ENCODE measurements at regions not wholly inside any gene's neighbourhood (a gene's known extent, or its start where the extent isn't known, plus 50 kb on each side); places are given as distances from the start of the nearest gene placed in this dataset.

DNA sequence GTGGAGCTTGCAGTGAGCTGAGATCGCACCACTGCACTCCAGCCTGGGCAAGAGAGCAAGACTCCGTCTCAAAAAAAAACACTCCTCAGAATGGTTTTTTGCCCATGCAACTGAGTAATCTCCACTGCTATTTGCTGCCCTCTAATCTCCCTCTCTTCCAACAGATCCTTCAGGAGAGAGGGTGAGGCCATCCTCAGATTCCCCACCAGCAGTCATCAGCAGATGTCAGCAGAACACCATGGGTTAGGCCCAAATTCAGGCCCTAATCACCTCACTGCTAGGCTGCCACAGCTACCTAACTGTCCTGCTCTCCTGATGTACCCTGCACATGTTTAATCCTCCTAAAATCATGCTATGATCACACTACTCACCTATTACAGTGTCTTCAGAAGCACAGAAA lies 63.2 kb upstream of the BEND6 start:
- no peak overlapping the region for H3K27ac Mint-ChIP-seq
- no peak overlapping the region for H3K27ac ChIP-seq (ENCODE audit: low read depth in 1 of 2, low read length in 2 of 2)
- POLR2A ChIA-PET = interaction anchor here (0.6 kb wide), 1 partner anchor 10 kb away, joined by 5 read pairs; no protein-coding TSS in a partner anchor

DNA sequence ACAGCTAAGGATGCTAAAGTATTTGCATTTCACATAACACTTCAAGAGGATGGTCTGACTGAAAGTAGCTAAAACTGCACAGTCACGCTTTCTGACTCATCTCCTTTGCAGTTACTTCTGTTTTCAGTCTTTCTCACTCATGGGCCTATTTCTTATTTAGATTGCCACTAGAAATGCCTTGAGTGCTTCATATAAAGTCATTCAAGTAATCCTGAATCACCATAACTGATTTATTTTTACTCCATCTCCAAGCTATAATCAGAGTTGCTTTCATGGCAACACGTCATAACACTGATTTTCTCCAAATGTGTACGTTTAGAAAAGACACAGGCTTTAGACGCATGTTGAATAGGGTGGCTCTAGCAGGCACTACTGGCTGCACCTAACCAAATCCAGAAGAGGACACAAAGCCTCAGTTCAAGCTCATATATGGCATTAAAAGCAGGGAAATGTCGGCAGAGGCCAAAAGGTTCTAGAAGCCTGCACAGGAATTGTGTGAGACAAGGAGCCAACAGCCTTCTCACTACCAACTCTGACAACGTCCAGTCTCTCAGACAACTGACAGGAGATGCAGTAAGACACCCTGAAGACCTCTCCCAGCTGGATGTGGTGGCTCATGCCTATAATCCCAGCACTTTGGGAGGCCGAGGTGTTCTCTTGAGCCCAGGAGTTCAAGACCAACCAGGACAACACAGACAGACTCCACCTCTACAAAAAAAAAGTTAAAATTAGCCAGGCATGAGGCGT lies 64.1 kb upstream of the BEND6 start:
- no peaks in the 10 kb centered on the region for H3K36me3 ChIP-seq (ENCODE audit: insufficient read depth, low read length)
- Mint-ChIP-seq H3K27me3 (no peaks in the 10 kb centered on the region), H3K4me1 (ENCODE audit: low read depth) (peaks cover 30% of the 10 kb centered on the region), H3K36me3 (ENCODE audit: low read depth) (no peaks in the 10 kb centered on the region), H3K9me3 (no peaks in the 10 kb centered on the region), H3K27ac (no peak overlapping the region), H3K4me3 (no peak overlapping the region)
- no peak overlapping the region for H3K4me3 ChIP-seq (ENCODE audit: low read length)
- H3K4me1 ChIP-seq (ENCODE audit: insufficient read depth, low read length) = peaks cover 4% of the 10 kb centered on the region
- ATAC-seq (ENCODE audit: poor library complexity) = no peak
- no peaks in the 10 kb centered on the region for H3K9me3 ChIP-seq (ENCODE audit: control insufficient read depth in 1 of 2, insufficient read depth in 1 of 2, low read length in 2 of 2)
- POLR2A ChIA-PET = no interaction called here
- H3K27me3 ChIP-seq (ENCODE audit: control insufficient read depth in 1 of 2, insufficient read depth in 2 of 2, low read length in 2 of 2) = no peaks in the 10 kb centered on the region
- intact Hi-C loops (cut with DNase I, micrococcal nuclease) = no loop called here
- peak in 2 of 14 experiments; percentile 23 to 29 for DNase-seq
- CTCF ChIA-PET = no interaction called here
- TF ChIP-seq, protein P1, sequence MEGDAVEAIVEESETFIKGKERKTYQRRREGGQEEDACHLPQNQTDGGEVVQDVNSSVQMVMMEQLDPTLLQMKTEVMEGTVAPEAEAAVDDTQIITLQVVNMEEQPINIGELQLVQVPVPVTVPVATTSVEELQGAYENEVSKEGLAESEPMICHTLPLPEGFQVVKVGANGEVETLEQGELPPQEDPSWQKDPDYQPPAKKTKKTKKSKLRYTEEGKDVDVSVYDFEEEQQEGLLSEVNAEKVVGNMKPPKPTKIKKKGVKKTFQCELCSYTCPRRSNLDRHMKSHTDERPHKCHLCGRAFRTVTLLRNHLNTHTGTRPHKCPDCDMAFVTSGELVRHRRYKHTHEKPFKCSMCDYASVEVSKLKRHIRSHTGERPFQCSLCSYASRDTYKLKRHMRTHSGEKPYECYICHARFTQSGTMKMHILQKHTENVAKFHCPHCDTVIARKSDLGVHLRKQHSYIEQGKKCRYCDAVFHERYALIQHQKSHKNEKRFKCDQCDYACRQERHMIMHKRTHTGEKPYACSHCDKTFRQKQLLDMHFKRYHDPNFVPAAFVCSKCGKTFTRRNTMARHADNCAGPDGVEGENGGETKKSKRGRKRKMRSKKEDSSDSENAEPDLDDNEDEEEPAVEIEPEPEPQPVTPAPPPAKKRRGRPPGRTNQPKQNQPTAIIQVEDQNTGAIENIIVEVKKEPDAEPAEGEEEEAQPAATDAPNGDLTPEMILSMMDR (IDR thresholded peaks at IDR 0.05) = no peak
- H3K27ac ChIP-seq (ENCODE audit: low read depth in 1 of 2, low read length in 2 of 2) = no peak overlapping the region

More for the DNA sequence above, 63.2 kb upstream of the BEND6 start:
- Mint-ChIP-seq H3K4me3 (no peak overlapping the region), H3K4me1 (ENCODE audit: low read depth) (peaks cover 30% of the 10 kb centered on the region), H3K36me3 (ENCODE audit: low read depth) (no peaks in the 10 kb centered on the region), H3K9me3 (no peaks in the 10 kb centered on the region), H3K27me3 (no peaks in the 10 kb centered on the region)
- no peaks in the 10 kb centered on the region for H3K36me3 ChIP-seq (ENCODE audit: insufficient read depth, low read length)
- CTCF ChIA-PET = no interaction called here
- DNase-seq = no peak
- no peaks in the 10 kb centered on the region for H3K27me3 ChIP-seq (ENCODE audit: control insufficient read depth in 1 of 2, insufficient read depth in 2 of 2, low read length in 2 of 2)
- no peak overlapping the region for H3K4me3 ChIP-seq (ENCODE audit: low read length)
- H3K4me1 ChIP-seq (ENCODE audit: insufficient read depth, low read length) = peaks cover 4% of the 10 kb centered on the region
- intact Hi-C loops (cut with DNase I, micrococcal nuclease) = no loop called here
- H3K9me3 ChIP-seq (ENCODE audit: control insufficient read depth in 1 of 2, insufficient read depth in 1 of 2, low read length in 2 of 2) = no peaks in the 10 kb centered on the region
- TF ChIP-seq, protein P1 (IDR thresholded peaks at IDR 0.05) = no peak
- no peak for ATAC-seq (ENCODE audit: poor library complexity)

DNA sequence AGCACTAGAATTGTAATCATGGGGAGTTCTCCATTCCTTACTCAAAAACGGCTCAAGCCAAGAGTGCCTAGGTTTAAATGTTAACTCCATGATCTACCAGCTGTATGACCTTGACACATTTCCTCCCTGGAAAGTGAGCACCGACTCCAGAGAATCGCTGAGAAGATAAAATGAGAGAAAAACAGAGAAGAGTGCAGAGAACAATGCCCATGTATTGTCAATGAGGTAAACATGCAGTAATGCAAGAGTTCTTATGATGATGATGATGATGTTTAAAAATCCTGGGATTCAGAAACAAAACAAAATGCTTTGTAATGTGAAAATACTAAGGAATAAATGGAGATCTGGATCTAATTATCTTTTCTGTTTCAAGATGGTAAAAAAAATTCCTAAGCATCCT lies 64.8 kb upstream of the BEND6 start:
- CTCF ChIA-PET = no interaction called here
- Mint-ChIP-seq H3K27ac (no peak overlapping the region), H3K27me3 (no peaks in the 10 kb centered on the region), H3K9me3 (no peaks in the 10 kb centered on the region), H3K36me3 (ENCODE audit: low read depth) (no peaks in the 10 kb centered on the region), H3K4me1 (ENCODE audit: low read depth) (peaks cover 30% of the 10 kb centered on the region), H3K4me3 (no peak overlapping the region)
- Histone ChIP-seq H3K9me3 (ENCODE audit: control insufficient read depth in 1 of 2, insufficient read depth in 1 of 2, low read length in 2 of 2) (no peaks in the 10 kb centered on the region), H3K27me3 (ENCODE audit: control insufficient read depth in 1 of 2, insufficient read depth in 2 of 2, low read length in 2 of 2) (no peaks in the 10 kb centered on the region), H3K27ac (ENCODE audit: low read depth in 1 of 2, low read length in 2 of 2) (no peak overlapping the region), H3K36me3 (ENCODE audit: insufficient read depth, low read length) (no peaks in the 10 kb centered on the region), H3K4me1 (ENCODE audit: insufficient read depth, low read length) (peaks cover 4% of the 10 kb centered on the region), H3K4me3 (ENCODE audit: low read length) (no peak overlapping the region)
- intact Hi-C loops (cut with DNase I, micrococcal nuclease) = no loop called here
- ATAC-seq (ENCODE audit: poor library complexity) = no peak
- DNase-seq = no peak
- POLR2A ChIA-PET = no interaction called here
- TF ChIP-seq, protein P1 (IDR thresholded peaks at IDR 0.05) = no peak
